Small intestine (tissue), 7 donors: ENCODE measurements at regions not wholly inside any gene's neighbourhood (a gene's known extent, or its start where the extent isn't known, plus 50 kb on each side); places are given as distances from the start of the nearest gene placed in this dataset.

Experiments used
- DNase-seq, 2 donors: peaks; one replicate each; pipeline versions ENCODE4 v3.0.0 to v3.0.0-alpha.2; 2013
- FAIRE-seq: peaks from 2 replicates; lab custom pipeline; 2012; peaks lifted over from hg19 to GRCh38; lab: Jason Lieb, UNC
- H3K27ac ChIP-seq, 3 donors: one replicate each; pipeline ENCODE4 v1.5.1; 2013; ENCODE audit warnings: low read length in 2 of 3, mild to moderate bottlenecking in 2 of 3, control low read depth in 1 of 3, inconsistent platforms in 1 of 3, low read depth in 1 of 3, moderate library complexity in 1 of 3
- H3K27me3 ChIP-seq, 3 donors: one replicate each; pipeline ENCODE4 v1.6.1; 2013; ENCODE audit warnings: low read length in 3 of 3, inconsistent platforms in 1 of 3; ENCODE audit not compliant: control insufficient read depth in 3 of 3, insufficient read depth in 3 of 3
- H3K36me3 ChIP-seq, 3 donors: one replicate each; pipeline ENCODE4 v1.6.1; 2013; ENCODE audit warnings: low read length in 3 of 3, inconsistent platforms in 1 of 3, low read depth in 1 of 3, mild to moderate bottlenecking in 1 of 3, moderate library complexity in 1 of 3; ENCODE audit not compliant: control insufficient read depth in 3 of 3, insufficient read depth in 2 of 3
- H3K4me1 ChIP-seq, 3 donors: one replicate each; pipeline ENCODE4 v1.6.1; 2013; ENCODE audit warnings: low read length in 2 of 3, inconsistent platforms in 1 of 3, low read depth in 1 of 3, mild to moderate bottlenecking in 1 of 3, moderate library complexity in 1 of 3; ENCODE audit not compliant: control insufficient read depth in 3 of 3, insufficient read depth in 2 of 3
- H3K4me3 ChIP-seq, 3 donors: one replicate each; pipeline ENCODE4 v1.5.1; 2013; ENCODE audit warnings: low read length in 3 of 3, control low read depth in 1 of 3, inconsistent platforms in 1 of 3, low read depth in 1 of 3, mild to moderate bottlenecking in 1 of 3, moderate library complexity in 1 of 3
- H3K9me3 ChIP-seq, 2 donors: one replicate each; pipeline ENCODE4 v1.6.1; 2013; ENCODE audit warnings: low read depth in 1 of 2, low read length in 1 of 2; ENCODE audit not compliant: control insufficient read depth in 2 of 2, insufficient read depth in 1 of 2
- WGBS, 3 donors: extraction: QIAGEN DNeasy Blood & Tissue Kit; methylation state at CpG; one replicate each; pipeline ENCODE4 v1.1.7; 2013; 5-methylcytosine and 5-hydroxymethylcytosine counted together
- donor health status: healthy with polysubstance abuse.
- donor health status: control.
- donor health status: control.
- donor health status: Bipolar disorder and iron deficiency.
- donor health status: healthy.

DNA sequence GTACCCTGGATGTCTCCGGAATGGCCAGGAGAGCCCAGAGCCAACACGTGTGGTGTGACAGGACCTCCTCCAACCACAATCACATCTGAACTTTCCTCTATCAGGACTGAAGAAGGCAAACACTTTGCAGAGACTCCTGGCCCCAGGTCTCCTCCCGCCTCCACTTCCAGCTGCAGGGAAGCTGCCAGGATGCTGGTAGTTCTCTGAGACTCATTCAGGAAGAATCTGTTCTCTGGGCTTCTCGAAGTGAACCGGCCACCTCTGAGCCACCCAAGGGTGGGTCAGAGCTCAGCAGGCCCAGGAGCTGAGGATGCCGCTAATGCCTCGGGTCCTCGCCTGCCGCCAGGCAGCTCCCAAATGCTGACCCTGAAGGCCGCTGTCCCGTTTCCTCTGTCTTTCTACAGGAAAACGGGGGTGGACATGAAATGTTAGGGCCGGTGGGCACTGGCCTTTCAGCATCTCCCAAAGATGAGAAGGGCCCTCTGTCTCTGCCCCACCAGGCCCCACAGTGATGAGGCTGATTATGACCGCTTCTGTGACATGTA lies 789.9 kb downstream of the BRD1 start:
- FAIRE-seq, result no peak
- Histone ChIP-seq H3K27ac (no peak overlapping the region), H3K4me1 (no peaks in the 10 kb centered on the region), H3K9me3 (no peaks in the 10 kb centered on the region), H3K36me3 (no peaks in the 10 kb centered on the region), H3K4me3 (no peak overlapping the region), H3K27me3 (no peaks in the 10 kb centered on the region)
- no peak for DNase-seq
- WGBS, 3 donors, result 84 to 86% (median 86%) methylated on average over 14 of the region's 14 CpGs

DNA sequence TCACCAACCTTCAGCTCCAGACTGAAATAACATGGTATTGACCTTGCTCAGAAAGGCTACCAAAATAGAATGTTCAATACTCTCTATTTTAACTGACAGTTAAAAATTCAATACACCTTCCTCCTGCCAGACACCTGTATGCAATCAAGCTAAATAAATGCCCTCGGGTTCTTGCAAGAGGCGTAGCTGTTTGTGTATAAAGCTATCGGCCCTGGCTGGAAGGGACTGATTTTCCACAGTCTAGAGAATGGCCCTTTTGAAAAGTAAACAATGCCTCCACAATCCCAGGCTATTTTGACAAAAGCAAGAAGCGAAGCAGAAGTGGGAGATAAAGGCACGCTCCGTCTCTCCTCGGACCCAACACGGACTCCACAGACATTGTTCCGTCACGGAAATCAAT lies 791.2 kb downstream of the BRD1 start:
- no peak overlapping the region for H3K4me3 ChIP-seq
- WGBS, 3 donors, result 36 to 62% (median 48%) methylated on average over 10 of the region's 10 CpGs
- H3K9me3 ChIP-seq, result no peaks in the 10 kb centered on the region
- FAIRE-seq (no peak), DNase-seq (no peak)
- no peaks in the 10 kb centered on the region for H3K36me3 ChIP-seq
- no peaks in the 10 kb centered on the region for H3K27me3 ChIP-seq
- H3K27ac ChIP-seq, result no peak overlapping the region
- H3K4me1 ChIP-seq, result no peaks in the 10 kb centered on the region

DNA sequence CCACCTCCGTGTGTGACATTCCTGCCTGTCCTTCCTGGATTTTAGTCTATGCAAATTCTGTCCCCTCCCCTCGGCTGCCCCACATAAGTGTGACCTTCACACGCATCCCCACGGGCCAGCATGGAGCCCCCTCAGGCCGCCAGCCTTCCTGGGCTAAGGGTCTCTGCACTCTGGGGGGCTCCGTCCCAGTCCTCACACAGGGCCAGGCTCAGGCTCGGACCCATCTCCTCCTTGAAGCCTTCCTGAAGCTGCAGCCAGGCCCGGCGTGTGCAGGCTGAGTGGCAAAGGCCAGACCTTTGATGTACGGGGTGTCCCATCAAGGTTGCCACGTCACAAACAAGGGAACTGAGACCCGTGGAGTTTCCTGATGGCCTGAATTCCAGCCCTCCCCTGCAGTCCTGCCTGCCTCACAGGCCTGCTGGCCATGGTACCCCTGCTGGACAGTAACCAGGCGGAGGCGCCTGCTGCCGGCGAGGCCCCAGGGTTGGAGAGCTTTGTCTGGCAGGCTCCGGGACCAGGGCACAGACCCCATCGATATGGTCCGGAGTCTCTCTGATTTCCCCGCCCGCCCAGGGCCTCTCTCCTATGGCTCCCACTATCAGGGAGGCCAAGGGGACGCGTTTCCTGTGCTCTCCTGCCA lies 791.7 kb downstream of the BRD1 start:
- no peak overlapping the region for H3K27ac ChIP-seq
- H3K4me1 ChIP-seq, result no peaks in the 10 kb centered on the region
- 66 to 72% (median 68%) methylated on average over 23 of the region's 23 CpGs for WGBS, 3 donors
- no peak for DNase-seq
- H3K4me3 ChIP-seq, result no peak overlapping the region
- no peaks in the 10 kb centered on the region for H3K9me3 ChIP-seq
- FAIRE-seq, result no peak
- no peaks in the 10 kb centered on the region for H3K27me3 ChIP-seq
- H3K36me3 ChIP-seq, result no peaks in the 10 kb centered on the region

DNA sequence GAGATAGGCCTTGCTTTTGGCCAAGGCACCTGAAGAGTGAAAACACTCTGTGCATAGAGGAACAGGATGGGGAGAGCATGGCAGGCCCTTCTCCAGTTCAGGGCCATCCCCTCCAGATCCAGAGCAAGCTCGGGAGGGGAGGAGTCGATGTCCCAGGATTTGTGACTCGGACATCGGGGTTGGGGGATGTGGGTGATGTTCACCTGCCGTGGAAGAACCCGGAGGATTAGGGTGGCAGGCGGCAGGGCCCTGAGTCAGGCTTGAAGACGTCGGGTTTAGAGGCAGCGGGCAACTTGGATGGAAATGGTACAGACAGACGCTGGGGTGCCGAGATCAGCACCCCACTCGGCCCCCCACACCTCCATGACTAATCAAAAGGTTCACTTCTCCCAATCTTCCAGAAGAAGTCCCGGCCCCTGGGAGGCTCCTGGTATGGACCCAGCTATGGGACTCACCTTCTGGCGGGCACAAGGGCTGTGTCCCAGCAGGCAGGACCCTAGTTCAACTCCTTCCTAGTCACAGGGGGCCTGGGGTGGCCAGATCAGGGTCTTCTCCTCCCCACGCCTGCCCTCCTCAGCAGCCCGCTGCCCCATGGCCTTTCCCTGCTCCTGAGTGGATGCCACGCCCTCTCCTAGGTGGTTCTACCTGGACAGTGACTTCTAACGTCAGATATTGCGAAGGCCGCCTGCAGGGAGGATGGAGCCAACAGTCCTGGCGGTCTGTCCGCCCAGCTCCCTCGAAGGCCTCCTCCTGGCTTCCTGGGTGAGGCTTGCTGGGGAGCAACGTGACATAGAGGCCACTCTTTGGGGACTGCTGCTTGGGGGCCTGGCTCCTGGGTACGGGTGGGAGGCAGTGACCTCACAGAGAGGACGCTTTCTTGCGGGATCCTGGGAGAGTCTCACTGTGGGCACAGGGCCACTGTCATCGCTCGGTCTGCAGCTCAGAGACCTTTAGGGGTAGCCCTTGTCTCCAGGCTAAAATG lies 792.5 kb downstream of the BRD1 start:
- Histone ChIP-seq H3K4me1 (no peaks in the 10 kb centered on the region), H3K4me3 (no peak overlapping the region), H3K9me3 (no peaks in the 10 kb centered on the region), H3K27me3 (no peaks in the 10 kb centered on the region), H3K27ac (no peak overlapping the region), H3K36me3 (no peaks in the 10 kb centered on the region)
- DNase-seq (no peak), FAIRE-seq (no peak)
- 73 to 85% (median 79%) methylated on average over 30 of the region's 30 CpGs for WGBS, 3 donors

DNA sequence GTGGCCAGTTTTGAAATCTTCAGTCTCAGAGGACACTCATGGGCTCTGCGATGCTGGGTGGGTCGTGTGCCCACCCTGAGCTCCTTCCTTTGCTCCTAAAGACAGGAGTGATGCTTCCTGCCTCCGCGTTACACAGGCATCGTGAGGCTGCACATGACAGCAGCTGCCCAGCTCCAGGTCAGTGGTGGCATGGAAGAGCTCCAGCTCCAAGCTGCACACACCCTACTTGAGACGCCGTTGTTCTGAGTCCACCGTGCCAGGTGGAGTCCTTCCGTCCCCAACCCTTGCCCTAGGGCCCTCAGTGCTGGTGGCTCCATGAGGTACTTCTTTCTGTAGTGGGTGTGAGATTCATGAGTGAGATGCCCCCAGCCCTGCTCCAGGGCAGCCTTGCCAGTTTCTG lies 794.1 kb downstream of the BRD1 start:
- WGBS, 3 donors, result 87 to 91% (median 89%) methylated on average over 9 of the region's 9 CpGs
- H3K27ac ChIP-seq, result no peak overlapping the region
- H3K4me3 ChIP-seq, result no peak overlapping the region
- FAIRE-seq, result no peak
- H3K9me3 ChIP-seq, result no peaks in the 10 kb centered on the region
- no peaks in the 10 kb centered on the region for H3K4me1 ChIP-seq
- no peaks in the 10 kb centered on the region for H3K27me3 ChIP-seq
- no peaks in the 10 kb centered on the region for H3K36me3 ChIP-seq
- DNase-seq, result no peak

DNA sequence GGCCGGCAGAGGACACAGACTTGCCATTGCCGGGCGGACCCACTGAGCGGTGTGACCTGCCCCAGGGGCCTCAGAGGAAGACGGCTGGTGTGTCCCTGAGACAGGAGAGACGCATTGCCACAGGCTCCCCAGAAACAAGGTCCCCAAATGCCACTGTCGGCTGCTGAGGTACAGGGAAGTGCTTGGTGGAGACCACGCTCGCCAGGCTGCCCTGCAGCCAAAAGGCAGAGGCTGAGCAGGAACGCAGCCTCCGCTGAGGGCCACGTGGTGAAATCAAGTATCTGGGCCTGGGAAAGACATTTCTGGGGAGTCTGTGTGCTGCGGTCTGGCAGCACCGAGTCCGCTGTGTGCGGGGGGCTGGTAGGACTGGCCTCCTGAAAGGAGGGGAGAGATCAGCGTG lies 794.9 kb downstream of the BRD1 start:
- H3K9me3 ChIP-seq, result no peaks in the 10 kb centered on the region
- no peak overlapping the region for H3K4me3 ChIP-seq
- DNase-seq, result no peak
- no peak for FAIRE-seq
- WGBS, 3 donors, result 75 to 83% (median 80%) methylated on average over 17 of the region's 17 CpGs
- H3K27me3 ChIP-seq, result no peaks in the 10 kb centered on the region
- H3K4me1 ChIP-seq, result no peaks in the 10 kb centered on the region
- H3K36me3 ChIP-seq, result no peaks in the 10 kb centered on the region
- H3K27ac ChIP-seq, result no peak overlapping the region

DNA sequence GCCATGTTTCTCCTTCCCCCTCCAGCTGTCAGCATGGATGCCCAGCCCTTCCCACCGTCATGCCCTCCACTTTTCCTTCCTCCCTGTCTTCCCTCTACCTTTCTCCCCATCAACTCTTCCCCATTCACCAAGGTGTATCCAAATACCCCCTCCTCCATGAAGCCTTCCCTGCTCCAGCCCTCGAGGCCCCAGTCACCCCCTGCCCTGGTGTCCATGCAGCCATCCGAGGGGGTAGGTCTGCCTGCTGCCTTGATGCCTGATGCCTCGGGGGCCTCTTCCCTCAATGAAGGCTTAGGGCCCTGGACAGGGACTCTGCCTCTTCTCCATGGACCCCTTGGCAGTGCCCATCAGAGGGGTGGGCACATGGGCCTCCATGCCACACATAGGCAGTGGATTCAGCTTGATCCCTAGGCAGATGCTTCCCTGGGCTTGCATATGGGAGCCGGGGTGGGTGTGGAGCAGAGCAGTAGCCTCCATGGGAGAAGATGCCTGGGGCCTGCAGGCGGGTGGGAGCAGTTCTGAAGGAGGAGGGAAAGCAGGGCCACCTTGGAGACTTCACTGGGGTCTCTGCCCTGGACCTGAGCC lies 795.8 kb downstream of the BRD1 start:
- DNase-seq (no peak), FAIRE-seq (no peak)
- Histone ChIP-seq H3K36me3 (no peaks in the 10 kb centered on the region), H3K27ac (no peak overlapping the region), H3K4me3 (no peak overlapping the region), H3K9me3 (no peaks in the 10 kb centered on the region), H3K27me3 (no peaks in the 10 kb centered on the region), H3K4me1 (no peaks in the 10 kb centered on the region)
- WGBS, 3 donors, result 32 to 65% (median 34%) methylated on average over 6 of the region's 6 CpGs

DNA sequence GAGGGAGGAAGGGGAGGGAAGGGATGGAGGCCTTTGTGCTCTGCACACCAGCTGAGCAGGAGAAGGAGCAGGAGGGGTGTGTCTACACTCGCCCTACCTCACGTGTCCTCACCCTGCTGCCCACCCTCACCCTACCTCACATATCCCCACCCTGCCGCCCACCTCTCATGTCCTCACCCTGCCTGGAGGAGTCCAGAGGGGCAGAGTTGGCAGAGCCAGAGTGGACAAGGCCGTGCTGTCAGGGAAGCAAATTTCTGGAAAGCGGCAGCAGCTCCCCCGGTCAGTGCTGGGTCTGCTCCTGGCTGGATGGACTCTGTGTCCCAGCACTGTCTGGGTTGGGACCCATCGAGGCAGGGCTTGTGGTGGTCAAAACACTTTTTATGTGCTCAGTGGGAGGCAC lies 799.6 kb downstream of the BRD1 start:
- FAIRE-seq (no peak), DNase-seq (no peak)
- Histone ChIP-seq H3K27ac (no peak overlapping the region), H3K9me3 (no peaks in the 10 kb centered on the region), H3K27me3 (peaks cover 0 to 3% (median 0%) of the 10 kb centered on the region in 3 donors), H3K36me3 (no peaks in the 10 kb centered on the region), H3K4me1 (no peaks in the 10 kb centered on the region), H3K4me3 (no peak overlapping the region)
- 68 to 83% (median 76%) methylated on average over 7 of the region's 7 CpGs for WGBS, 3 donors
